Kidney (tissue), 13 donors: ENCODE measurements at regions not wholly inside any gene's neighbourhood (a gene's known extent, or its start where the extent isn't known, plus 50 kb on each side); places are given as distances from the start of the nearest gene placed in this dataset.
A peak's percentile ranks its signal among the peaks of the same experiment; 100 is the strongest.

Experiments
- DNase-seq, 5 donors: peaks; one replicate each; pipeline ENCODE4 v3.0.0-alpha.2; 2013 to 2020
- FAIRE-seq: peaks from 2 replicates; lab custom pipeline; 2012; peaks lifted over from hg19 to GRCh38; lab: Jason Lieb, UNC
- H3K27ac ChIP-seq, 2 donors: one replicate each; pipeline ENCODE4 v1.7.0; 2013; ENCODE audit warnings: low read depth in 2 of 2, low read length in 2 of 2, inconsistent platforms in 1 of 2
- H3K27me3 ChIP-seq: one replicate; pipeline ENCODE4 v1.7.1; 2013; ENCODE audit warnings: low read length, inconsistent platforms; ENCODE audit not compliant: control insufficient read depth, insufficient read depth
- H3K36me3 ChIP-seq, 3 donors: one replicate each; pipeline versions ENCODE4 v1.7.0 to v1.7.1; 2013; ENCODE audit warnings: low read length in 3 of 3, control low read depth in 1 of 3, inconsistent platforms in 1 of 3; ENCODE audit not compliant: insufficient read depth in 3 of 3, control insufficient read depth in 2 of 3
- H3K4me1 ChIP-seq, 3 donors: one replicate each; pipeline versions ENCODE4 v1.7.0 to v1.7.1; 2013; ENCODE audit warnings: low read length in 3 of 3, inconsistent platforms in 1 of 3, low read depth in 1 of 3; ENCODE audit not compliant: control insufficient read depth in 2 of 3, insufficient read depth in 2 of 3
- H3K4me3 ChIP-seq, 3 donors: one replicate each; pipeline versions ENCODE4 v1.7.0 to v1.8.1; 2013; ENCODE audit warnings: low read length in 3 of 3, control low read depth in 1 of 3, inconsistent platforms in 1 of 3
- H3K9ac ChIP-seq, 3 donors: one replicate each; pipeline versions ENCODE4 v1.7.0 to v1.7.1; 2013; ENCODE audit warnings: low read length in 3 of 3, control low read depth in 1 of 3, inconsistent platforms in 1 of 3
- H3K9me3 ChIP-seq, 3 donors: one replicate each; pipeline versions ENCODE4 v1.7.0 to v1.7.1; 2013; ENCODE audit warnings: low read length in 3 of 3, control low read depth in 1 of 3, inconsistent platforms in 1 of 3; ENCODE audit not compliant: control insufficient read depth in 2 of 3, insufficient read depth in 1 of 3
- CTCF ChIP-seq: IDR thresholded peaks from 3 replicates; pipeline ENCODE4 v1.5.1; 2012; ENCODE audit warnings: mild to moderate bottlenecking, moderate library complexity, borderline replicate concordance; ENCODE audit not compliant: insufficient read depth; ENCODE audit errors: extremely low read depth
- intact Hi-C: fragments of 100-400 bp; cut with DNase I; formaldehyde crosslinking; loops from one replicate; pipeline ENCODE4 v1.11.1; 2022
- donor health status: control.
- donor health status: control.
- donor health status: control.
- donor health status: control.
- donor health status: control.
- donor health status: DM: yes; HTN: yes; CAD: no.
- donor health status: Normal renal cell carcinoma (clear cell type).

DNA sequence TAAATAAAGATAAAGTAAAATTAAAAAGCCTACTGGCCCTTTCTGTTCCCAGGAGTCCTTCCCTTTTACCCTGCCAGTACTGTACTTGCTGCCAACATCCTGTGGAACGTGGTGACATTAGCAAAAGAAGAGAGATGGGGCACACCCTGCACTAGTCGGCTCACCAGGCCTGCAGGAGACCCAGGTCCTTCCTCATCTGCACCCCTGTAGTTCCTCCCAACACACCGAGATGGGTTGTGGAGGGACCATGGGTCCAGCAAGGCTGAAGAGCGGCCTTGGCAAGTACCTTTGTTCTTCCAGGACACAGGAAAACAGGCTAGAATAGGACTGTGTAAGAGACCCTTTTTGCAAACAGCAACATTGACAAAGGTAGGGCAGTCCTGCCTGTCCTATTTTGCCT, 98.7 kb upstream of the TMPRSS2 start:
- FAIRE-seq (no peak), DNase-seq (no peak)
- Histone ChIP-seq H3K27ac (no peak overlapping the region), H3K4me3 (no peak overlapping the region), H3K36me3 (no peaks in the 10 kb centered on the region), H3K9me3 (no peaks in the 10 kb centered on the region), H3K9ac (no peak overlapping the region), H3K27me3 (no peaks in the 10 kb centered on the region), H3K4me1 (peaks cover 0 to 5% (median 2%) of the 10 kb centered on the region in 3 donors)
- intact Hi-C loops, result no loop called here
- TF ChIP-seq CTCF, result no peak

- H3K4me1 ChIP-seq, result peaks cover 0 to 8% (median 3%) of the 10 kb centered on the region in 3 donors
- no peak overlapping the region for H3K4me3 ChIP-seq
- no peak for DNase-seq
- H3K9ac ChIP-seq, result no peak overlapping the region
- no peak for FAIRE-seq
- no peak for TF ChIP-seq CTCF
- no peaks in the 10 kb centered on the region for H3K9me3 ChIP-seq
- intact Hi-C loops, result no loop called here
- no peaks in the 10 kb centered on the region for H3K36me3 ChIP-seq
- H3K27ac ChIP-seq, result no peak overlapping the region
- no peaks in the 10 kb centered on the region for H3K27me3 ChIP-seq
These were observed 98.0 kb upstream of the TMPRSS2 start for GRCh38 chr21:41605934-41606285.

DNA sequence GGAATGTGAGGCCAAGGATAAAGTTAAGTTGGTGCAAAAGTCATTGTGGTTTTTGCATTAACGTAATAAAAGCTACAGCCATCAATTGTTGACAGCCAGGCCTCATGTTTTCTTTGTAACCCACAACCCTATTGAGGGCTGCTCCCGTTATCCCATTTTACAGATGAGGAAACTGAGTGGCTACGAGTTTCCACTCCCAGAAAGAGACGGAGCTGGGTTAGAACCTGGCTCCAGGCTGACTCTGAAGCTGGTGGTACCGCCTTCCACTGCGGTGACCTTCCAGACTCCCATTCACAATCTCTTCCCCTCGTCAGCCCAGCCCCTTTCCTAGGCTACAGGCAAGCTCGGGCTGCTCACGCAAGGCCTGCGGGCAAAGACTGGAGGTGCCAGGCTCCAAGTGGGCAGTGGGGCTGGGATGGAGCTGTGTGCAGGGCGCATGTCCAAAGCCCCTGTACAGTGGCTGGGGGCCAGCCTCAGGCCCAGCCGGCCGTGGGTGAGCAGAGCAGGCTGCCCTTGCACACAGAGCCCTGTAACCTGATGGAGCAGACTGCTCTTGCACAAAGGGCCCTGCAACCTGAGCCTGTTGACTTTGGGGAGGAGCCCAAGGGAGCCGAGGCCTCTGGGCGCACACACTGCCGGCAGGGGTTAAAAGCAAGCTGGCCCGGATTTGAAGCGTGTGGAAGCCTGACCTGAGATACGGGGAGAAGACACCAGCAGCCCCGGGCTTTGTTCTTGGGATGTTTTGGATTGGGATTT, 97.4 kb upstream of the TMPRSS2 start:
- intact Hi-C loops, result no loop called here
- H3K9me3 ChIP-seq, result no peaks in the 10 kb centered on the region
- H3K36me3 ChIP-seq, result no peaks in the 10 kb centered on the region
- FAIRE-seq (no peak), DNase-seq (peak in 1 of 5 donors; percentile 38)
- H3K27me3 ChIP-seq, result no peaks in the 10 kb centered on the region
- no peak overlapping the region for H3K9ac ChIP-seq
- H3K4me3 ChIP-seq, result no peak overlapping the region
- TF ChIP-seq CTCF, result no peak
- H3K4me1 ChIP-seq, result peaks cover 0 to 8% (median 3%) of the 10 kb centered on the region in 3 donors
- no peak overlapping the region for H3K27ac ChIP-seq
